ENCODE measurements at regions not wholly inside any gene's neighbourhood (a gene's known extent, or its start where the extent isn't known, plus 50 kb on each side); places are given as distances from the start of the nearest gene placed in this dataset.
"Not testable (repeated sequence)": the region's sequence is repeated elsewhere in the genome, so short reads cannot be mapped to it uniquely, and the experiment has no call there.

- no peak for DNase-seq
These were observed 347.1 kb upstream of the FAT1 start for GRCh38 chr4:187070740-187071139.

DNA sequence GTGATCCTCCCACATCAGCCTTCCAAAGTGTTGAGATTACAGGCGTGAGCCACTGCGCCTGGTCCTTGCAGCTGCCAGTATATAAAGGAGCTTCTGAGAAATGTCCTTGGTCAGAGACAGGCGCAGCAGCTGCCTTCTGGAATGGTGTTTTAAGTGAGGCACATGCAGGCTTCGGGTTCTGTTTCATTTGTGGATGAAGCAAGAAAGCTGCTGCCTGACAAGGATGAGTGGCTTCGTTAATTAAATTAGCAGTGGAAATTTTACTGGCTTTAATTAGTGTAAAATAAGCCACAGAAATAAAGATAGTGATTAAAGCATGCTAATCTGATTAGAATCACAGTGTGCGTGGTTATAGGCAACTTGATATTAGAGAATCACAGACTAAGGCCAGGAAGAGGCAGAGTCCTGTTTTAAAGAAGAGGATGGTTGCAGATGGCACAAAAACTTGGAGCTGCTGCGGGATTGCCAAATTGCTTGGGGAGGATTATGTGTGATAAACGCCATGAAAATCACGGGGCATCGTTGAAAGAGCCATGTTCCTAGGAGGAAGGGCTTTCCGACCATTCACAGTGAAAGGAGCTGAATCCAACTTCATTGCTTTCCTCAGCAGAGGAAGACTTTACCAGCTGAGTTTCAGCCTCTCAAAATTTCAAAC is 348.4 kb upstream of the FAT1 start:
- no peak for DNase-seq

- no peak for DNase-seq
These were observed 350.2 kb upstream of the FAT1 start for GRCh38 chr4:187073820-187074219.

DNA sequence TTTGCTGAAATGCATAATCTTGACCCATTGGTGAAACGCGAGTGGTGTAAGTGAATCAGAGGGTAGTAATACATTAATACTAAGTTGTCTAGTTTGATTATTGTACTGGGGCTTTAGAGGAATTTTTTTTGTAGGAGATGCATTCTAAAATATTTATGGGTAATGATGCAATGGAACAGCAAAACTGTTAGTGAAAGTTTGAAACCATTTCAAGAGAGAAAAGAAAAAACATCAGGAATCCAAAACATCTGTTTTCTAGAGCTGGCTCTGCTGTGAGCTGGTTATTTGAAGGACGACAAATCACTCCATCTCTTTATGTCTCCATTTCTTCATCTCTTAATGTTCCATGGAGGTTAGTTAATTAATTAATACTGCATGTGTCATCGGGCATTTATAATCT is 351.9 kb upstream of the FAT1 start:
- no peak for DNase-seq

DNA sequence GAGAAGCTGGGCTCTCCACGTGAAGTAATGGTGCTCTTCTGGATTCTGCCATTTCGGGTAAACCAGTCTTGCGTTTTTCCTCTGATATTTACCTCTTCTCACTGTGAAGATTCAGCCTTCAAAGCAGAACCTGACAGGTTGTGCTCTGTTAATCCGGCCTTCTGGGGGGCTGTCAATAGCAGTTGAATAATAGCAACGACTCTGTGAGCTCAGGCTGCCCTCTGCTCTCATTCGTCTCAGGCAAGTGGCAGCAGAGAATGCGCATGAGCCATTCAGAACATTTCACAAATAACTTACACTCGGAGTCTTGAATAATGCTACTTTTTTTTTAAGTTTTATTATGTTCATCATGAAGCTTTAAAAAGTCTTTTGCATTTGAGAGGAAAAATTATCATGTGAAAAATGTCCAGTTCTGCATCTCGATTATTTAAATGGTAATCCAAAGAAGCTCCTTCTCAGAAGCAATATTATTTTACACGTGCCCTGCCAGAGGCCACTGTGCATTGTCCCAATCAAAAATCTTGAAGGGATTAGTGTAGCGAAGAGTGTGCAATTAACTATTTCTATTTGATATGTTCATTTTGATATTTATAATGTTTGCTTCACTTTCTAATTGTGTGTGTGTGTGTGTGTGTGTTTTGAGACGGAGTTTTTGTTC is 354.2 kb upstream of the FAT1 start:
- DNase-seq, result no peak

- no peak for DNase-seq
These were observed 361.0 kb upstream of the FAT1 start for GRCh38 chr4:187084701-187085100.

DNA sequence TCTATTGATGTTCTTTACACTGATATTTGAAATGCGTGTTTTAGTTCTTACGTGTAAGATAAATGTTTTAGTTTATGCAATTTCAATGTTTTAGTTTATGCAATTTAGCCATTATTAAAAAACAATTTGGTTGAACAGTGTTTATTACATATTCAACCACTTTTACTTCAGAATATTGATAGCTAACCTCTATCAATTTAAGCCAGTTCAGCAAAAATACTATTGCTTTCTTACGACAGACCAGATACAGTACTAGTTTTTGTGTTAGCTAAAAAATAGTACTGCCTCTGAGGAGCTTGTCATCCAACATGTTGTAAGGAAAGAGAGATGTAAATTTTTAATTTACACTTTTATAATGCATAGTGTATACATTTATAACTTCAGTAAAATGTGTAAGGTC is 361.7 kb upstream of the FAT1 start:
- no peak for DNase-seq

- DNase-seq, result no peak
These were observed 362.5 kb upstream of the FAT1 start for GRCh38 chr4:187086151-187086550.

DNA sequence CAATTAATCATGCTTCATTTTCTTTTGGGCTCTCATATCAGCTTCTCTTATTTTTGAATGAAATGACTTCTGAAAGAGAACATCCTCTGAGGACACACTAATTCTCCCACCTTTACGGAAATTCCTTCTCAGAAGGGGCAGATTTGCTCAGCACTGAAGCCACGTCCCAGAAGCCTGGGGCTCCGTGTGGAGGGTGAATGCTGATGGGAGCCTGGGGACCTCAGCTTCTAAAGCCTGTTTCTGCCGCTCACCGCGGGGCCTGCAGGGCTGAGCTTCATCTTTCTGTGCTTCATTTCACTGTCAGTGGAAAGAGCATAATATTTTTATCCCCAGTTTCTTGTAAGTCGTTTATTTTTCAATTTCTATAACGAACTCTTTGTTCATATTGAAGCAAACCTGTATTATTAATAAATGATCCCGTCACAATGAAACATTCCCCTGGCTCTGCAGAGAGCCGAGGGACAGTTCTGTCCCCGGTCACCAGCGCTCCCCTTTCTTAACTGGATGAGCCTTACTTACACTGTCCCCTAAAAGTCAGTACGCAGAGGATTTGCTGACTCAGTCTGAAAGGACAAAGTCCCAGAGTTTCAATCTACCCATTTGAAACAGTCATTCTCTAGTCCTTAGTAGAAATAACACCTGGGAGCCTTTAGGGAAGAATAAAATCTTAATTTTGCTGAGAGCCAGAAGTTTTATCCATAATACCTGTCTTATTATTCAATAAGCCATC is 364.6 kb upstream of the FAT1 start:
- no peak for DNase-seq

GRCh38 chr4:187090401-187090800 is 366.7 kb upstream of the FAT1 start:
- no peak for DNase-seq

DNA sequence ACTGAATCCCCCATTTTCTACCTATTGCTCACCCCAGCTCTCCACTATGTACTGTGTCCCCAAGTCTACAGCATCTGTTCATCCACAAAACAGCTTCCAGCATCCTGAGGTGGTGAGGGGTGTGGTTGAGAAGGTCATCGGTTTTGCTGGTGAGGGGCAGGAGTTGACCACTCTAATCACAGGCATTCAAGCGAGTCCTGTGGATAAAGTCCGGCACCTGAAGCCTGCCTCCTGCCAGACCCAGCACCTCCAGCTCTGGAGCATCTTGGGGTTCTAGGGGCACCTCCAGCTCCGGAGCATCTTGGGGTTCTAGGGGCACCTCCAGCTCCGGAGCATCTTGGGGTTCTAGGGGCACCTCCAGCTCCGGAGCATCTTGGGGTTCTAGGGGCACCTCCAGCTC is 367.2 kb upstream of the FAT1 start:
- DNase-seq, result not testable (repeated sequence)

DNA sequence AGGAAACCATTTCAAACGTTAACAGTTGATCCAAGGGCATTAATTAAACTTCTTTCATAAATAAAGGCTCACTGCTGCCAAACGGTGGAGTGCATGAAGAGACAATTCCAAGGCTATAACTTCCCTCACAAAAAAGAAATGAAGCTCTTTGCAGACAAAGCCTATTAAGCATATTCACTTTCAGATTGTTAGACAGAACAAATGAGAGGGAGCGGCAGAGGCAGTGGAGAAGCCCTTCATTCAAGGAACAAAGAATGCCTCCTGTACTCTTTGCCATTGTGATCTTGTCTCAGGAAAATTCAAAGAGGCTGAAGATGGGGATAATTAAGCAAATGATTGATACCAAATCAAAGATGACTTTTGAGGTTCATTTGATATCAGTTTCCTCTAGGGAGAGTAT is 370.5 kb upstream of the FAT1 start:
- no peak for DNase-seq

DNA sequence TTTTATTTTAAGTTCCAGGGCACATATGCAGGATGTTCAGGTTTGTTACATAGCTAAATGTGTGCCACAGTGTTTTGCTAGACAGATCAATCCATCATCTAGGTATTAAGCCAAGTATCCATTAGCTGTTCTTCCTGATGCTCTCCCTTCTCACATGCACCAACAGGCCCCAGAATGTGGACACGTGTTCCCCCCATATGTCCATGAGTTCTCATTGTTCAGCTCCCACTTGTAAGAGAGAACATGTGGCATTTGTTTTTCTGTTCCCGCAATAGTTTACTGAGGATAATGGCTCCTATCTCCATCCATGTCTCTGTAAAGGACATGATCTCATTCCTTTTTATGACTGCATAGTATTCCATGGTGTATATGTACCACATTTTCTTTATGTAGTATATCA is 374.8 kb upstream of the FAT1 start:
- no peak for DNase-seq

- no peak for DNase-seq
These were observed 379.7 kb upstream of the FAT1 start for GRCh38 chr4:187103351-187103750.

DNA sequence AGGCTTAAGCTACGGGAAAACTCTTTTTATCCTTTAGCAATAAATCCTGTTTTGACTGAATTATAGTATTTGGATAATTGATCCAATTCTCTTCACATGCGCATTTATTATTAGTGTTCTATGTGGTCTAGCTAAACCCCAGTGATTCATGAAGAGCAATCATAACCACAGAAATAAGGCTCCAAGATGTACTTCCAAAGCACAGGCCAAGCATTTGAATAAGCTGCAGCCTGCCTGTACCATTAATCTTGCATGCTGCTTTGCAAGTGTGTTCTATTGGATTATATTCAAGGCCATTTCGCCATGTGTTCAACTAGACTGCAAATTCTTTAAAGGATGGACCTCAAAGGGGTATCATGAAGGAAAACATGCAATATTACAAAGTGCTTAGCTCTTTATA is 385.2 kb upstream of the FAT1 start:
- no peak for DNase-seq

DNA sequence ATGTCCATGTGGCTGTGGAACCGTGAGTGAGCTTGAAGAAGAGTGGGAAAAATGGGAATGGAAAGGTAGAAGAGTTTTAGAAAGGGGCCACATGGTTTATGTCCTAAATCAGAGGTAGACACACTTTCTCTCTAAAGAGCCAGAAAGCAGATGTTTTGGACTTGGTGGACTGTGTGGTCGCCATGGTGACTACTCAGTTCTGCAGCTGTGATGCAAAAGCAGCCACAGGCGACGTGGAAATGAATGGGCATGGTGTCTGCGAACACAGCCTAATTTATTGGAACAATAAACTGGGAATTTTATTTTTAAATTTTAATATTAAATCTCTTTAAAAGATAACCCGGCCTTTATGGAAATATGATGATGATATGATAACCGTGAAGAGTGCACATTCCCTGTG is 386.0 kb upstream of the FAT1 start:
- no peak for DNase-seq

- no peak for DNase-seq
These were observed 394.5 kb upstream of the FAT1 start for GRCh38 chr4:187118166-187118565.

GRCh38 chr4:187118602-187119120 is 395.0 kb upstream of the FAT1 start:
- no peak for DNase-seq

GRCh38 chr4:187124331-187124730 is 400.7 kb upstream of the FAT1 start:
- no peak for DNase-seq

DNA sequence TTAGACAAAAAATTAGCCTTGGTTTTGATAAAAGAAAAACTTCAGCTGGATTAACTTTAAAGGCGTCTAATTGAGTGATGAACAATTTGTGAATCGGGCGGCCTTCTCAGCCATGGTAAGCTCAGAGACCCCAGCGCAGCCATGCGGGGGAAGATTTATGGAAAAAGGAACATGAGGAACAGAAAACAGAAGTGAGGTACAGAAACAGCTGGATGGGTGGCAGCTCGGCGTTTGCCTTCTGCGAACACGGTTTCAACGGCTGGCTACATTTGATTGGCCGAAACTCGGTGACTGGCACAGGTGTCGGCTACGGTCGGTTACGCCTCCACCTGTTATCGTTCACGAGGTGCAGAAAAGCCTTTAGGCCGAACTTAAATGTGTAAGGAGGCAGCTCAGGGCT is 401.4 kb upstream of the FAT1 start:
- DNase-seq, result no peak

- no peak for DNase-seq
These were observed 403.8 kb upstream of the FAT1 start for GRCh38 chr4:187127456-187127855.

DNA sequence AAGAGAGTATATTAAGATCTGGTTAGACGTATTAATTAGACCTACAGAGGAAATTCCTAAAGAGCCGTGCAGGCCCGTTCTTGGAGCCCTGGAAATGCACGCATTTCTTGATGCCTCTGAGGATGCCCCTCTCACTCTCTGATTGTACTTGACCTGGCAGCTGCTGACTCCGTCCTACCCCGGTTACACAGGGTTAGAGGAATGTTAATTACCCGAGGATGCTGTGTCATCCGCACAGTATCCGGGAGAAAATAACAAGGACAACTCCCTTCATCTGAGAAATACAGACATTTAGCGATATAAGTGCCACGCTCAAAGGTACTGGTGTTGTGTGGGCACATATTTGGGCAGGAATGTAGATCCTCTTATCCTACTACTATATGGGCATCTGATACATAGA is 404.6 kb upstream of the FAT1 start:
- DNase-seq, result no peak

GRCh38 chr4:187128976-187129375 is 405.3 kb upstream of the FAT1 start:
- DNase-seq, result no peak

DNA sequence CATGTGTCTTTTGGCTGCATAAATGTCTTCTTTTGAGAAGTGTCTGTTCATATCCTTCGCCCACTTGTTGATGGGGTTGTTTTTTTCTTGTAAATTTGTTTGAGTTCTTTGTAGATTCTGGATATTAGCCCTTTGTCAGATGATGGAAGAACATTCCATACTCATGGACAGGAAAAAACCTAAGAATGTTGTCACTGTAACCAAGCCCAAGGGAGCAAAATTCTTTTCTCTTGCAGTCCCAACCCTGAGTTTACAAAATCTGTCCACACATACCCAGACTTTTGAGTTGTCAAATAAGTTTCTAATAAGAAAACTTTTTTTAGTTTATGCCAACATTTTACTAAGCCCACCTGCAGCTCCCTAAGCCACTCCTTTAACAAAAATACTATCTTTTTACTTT is 408.2 kb upstream of the FAT1 start:
- DNase-seq, result not testable (repeated sequence)

All from activated gamma-delta T cell (primary cell).